Vagina (tissue), 2 donors: ENCODE measurements at regions not wholly inside any gene's neighbourhood (a gene's known extent, or its start where the extent isn't known, plus 50 kb on each side); places are given as distances from the start of the nearest gene placed in this dataset.

Experiments used
- POLR2AphosphoS5 ChIP-seq, 2 donors: sonication (generic); formaldehyde crosslinking; IDR thresholded peaks; one replicate each; pipeline ENCODE4 v1.9.0; 2017; ENCODE audit warnings: antibody characterized with exemption in 2 of 2, mild to moderate bottlenecking in 2 of 2, low read depth in 1 of 2; ENCODE audit not compliant: insufficient read depth in 1 of 2
- TF ChIP-seq, protein P1 (sequence below), 3 experiments: fragments of 450-650 bp in 2 of 3; fragments of 200-600 bp in 1 of 3; sonication (generic) in 1 of 3; IDR thresholded peaks; one replicate each; pipeline ENCODE4 v1.5.1; 2017 to 2019; ENCODE audit warnings: antibody characterized with exemption in 3 of 3, mild to moderate bottlenecking in 2 of 3, moderate library complexity in 2 of 3

DNA sequence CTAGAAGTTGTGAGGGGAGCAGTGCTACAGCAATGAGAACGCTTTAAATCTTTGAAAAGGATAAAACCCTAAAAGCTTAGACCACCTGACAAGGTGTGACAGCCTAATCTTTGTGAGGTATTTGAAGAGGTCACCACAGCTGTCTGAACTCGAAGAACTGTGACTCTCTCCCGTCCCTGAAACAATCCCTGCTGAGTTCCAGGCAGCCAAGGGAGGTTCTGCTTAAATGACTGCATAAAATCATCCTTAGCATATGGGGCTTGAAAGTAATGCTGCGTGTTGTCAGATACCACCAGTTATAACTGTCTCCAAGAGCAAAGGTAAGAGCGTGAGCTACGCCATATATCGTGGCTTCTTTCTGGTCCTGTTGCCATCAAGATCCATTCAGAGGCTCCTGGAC is 696.3 kb downstream of the PCDH7 start:
- TF ChIP-seq, protein P1, sequence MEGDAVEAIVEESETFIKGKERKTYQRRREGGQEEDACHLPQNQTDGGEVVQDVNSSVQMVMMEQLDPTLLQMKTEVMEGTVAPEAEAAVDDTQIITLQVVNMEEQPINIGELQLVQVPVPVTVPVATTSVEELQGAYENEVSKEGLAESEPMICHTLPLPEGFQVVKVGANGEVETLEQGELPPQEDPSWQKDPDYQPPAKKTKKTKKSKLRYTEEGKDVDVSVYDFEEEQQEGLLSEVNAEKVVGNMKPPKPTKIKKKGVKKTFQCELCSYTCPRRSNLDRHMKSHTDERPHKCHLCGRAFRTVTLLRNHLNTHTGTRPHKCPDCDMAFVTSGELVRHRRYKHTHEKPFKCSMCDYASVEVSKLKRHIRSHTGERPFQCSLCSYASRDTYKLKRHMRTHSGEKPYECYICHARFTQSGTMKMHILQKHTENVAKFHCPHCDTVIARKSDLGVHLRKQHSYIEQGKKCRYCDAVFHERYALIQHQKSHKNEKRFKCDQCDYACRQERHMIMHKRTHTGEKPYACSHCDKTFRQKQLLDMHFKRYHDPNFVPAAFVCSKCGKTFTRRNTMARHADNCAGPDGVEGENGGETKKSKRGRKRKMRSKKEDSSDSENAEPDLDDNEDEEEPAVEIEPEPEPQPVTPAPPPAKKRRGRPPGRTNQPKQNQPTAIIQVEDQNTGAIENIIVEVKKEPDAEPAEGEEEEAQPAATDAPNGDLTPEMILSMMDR (IDR thresholded peaks at IDR 0.05): no peak
- TF ChIP-seq POLR2AphosphoS5 (IDR thresholded peaks at IDR 0.05; ENCODE audit: insufficient read depth in 1 of 2, low read depth in 1 of 2): no peak
